Keratinocyte (primary cell): ENCODE measurements at regions not wholly inside any gene's neighbourhood (a gene's known extent, or its start where the extent isn't known, plus 50 kb on each side); places are given as distances from the start of the nearest gene placed in this dataset.

ENCODE experiments used
- DNase-seq: peaks from one replicate; pipeline ENCODE4 v3.0.0-alpha.2; 2011; ENCODE audit warnings: low read depth, missing footprints, low spot score
- FAIRE-seq: peaks from 2 replicates; lab custom pipeline; 2011; peaks lifted over from hg19 to GRCh38; lab: Jason Lieb, UNC
- H2AFZ ChIP-seq: 2 replicates; pipeline ENCODE4 v1.6.0; 2012; ENCODE audit warnings: low read length, control low read depth, inconsistent platforms; ENCODE audit not compliant: control insufficient read depth
- H3K27ac ChIP-seq: 2 replicates; pipeline ENCODE4 v1.5.1; 2011; ENCODE audit warnings: low read length; ENCODE audit not compliant: control insufficient read depth, insufficient read depth
- H3K27me3 ChIP-seq: 3 replicates; pipeline ENCODE4 v1.6.0; 2011; ENCODE audit warnings: low read length; ENCODE audit not compliant: control insufficient read depth, insufficient read depth; ENCODE audit errors: extremely low read depth
- H3K36me3 ChIP-seq, 2 experiments: 2 replicates in 1 of 2; 3 replicates in 1 of 2; pipeline ENCODE4 v1.5.1; 2011; ENCODE audit warnings: low read length in 2 of 2, mild to moderate bottlenecking in 1 of 2; ENCODE audit not compliant: control insufficient read depth in 2 of 2, insufficient read depth in 2 of 2; ENCODE audit errors: extremely low read depth in 1 of 2
- H3K4me1 ChIP-seq: 3 replicates; pipeline ENCODE4 v1.5.1; 2011; ENCODE audit warnings: low read length; ENCODE audit not compliant: control insufficient read depth, insufficient read depth; ENCODE audit errors: extremely low read depth
- H3K4me2 ChIP-seq: 3 replicates; pipeline ENCODE4 v1.6.0; 2011; ENCODE audit warnings: low read depth, low read length; ENCODE audit not compliant: control insufficient read depth, insufficient read depth; ENCODE audit errors: extremely low read depth
- H3K4me3 ChIP-seq, 3 experiments: fragments of 200-600 bp in 1 of 3; sonication (generic) in 1 of 3; 2 replicates in 2 of 3; 3 replicates in 1 of 3; pipeline ENCODE4 v1.5.1; 2011 to 2016; ENCODE audit warnings: low read length in 3 of 3, mild to moderate bottlenecking in 3 of 3, control low read depth in 2 of 3, inconsistent platforms in 1 of 3, low read depth in 1 of 3, mixed read lengths in 1 of 3, mixed run types in 1 of 3, moderate library complexity in 1 of 3; ENCODE audit not compliant: control insufficient read depth in 2 of 3, insufficient read depth in 2 of 3; ENCODE audit errors: extremely low read depth in 1 of 3
- H3K79me2 ChIP-seq: 2 replicates; pipeline ENCODE4 v1.6.0; 2012; ENCODE audit warnings: low read length; ENCODE audit not compliant: control insufficient read depth, insufficient read depth
- H3K9ac ChIP-seq: 3 replicates; pipeline ENCODE4 v1.6.0; 2011; ENCODE audit warnings: low read length; ENCODE audit not compliant: control insufficient read depth, insufficient read depth; ENCODE audit errors: extremely low read depth
- H3K9me1 ChIP-seq: 3 replicates; pipeline ENCODE4 v1.6.0; 2011; ENCODE audit warnings: low read length; ENCODE audit not compliant: control insufficient read depth, insufficient read depth; ENCODE audit errors: extremely low read depth
- H3K9me3 ChIP-seq: 2 replicates; pipeline ENCODE4 v1.5.1; 2012; ENCODE audit warnings: low read depth, low read length; ENCODE audit not compliant: control insufficient read depth
- H4K20me1 ChIP-seq: 3 replicates; pipeline ENCODE4 v1.6.0; 2011; ENCODE audit warnings: low read length; ENCODE audit not compliant: control insufficient read depth, insufficient read depth; ENCODE audit errors: extremely low read depth
- EZH2 ChIP-seq: IDR thresholded peaks from one replicate; pipeline ENCODE4 v1.6.1; 2012; ENCODE audit warnings: inconsistent platforms, mild to moderate bottlenecking, low read length, moderate library complexity
- dilution Hi-C: fragments of 300-500 bp; cut with MboI; formaldehyde crosslinking; loops from one replicate; pipeline ENCODE4 v1.7.0; 2020; ENCODE audit warnings: low sequenced_read_pairs; ENCODE audit not compliant: extremely low pct_ligation_motif_present
- TF ChIP-seq, protein P1 (sequence below), 3 experiments: IDR thresholded peaks in 1 of 3; conservative IDR thresholded peaks in 1 of 3; optimal IDR thresholded peaks in 1 of 3; 2 replicates in 2 of 3; 3 replicates in 1 of 3; pipeline versions ENCODE3 to v1.5.1; 2011; ENCODE audit warnings: low read length in 3 of 3, mild to moderate bottlenecking in 3 of 3, moderate library complexity in 2 of 3, control low read depth in 1 of 3, inconsistent platforms in 1 of 3; ENCODE audit not compliant: insufficient read depth in 2 of 3; ENCODE audit errors: extremely low read depth in 1 of 3

DNA sequence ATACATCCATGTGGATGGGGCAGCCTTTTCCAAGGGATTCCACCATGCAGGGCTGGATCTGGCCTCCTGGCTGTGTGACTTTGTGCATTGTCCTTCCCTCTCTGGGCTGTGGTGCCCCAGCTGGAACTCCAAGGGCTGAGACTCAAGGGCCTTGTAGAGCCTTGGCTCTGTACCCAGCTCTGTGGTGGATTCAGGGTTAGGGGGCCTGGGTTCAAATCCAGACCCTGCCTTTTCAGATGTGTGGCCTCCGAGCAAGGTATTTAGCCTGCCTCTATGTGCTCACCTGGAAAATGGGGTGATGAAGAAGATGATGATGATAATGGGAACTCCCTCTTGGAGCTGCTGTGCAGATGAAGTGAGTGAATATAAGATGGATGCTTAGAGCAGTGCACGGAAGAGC lies 161.9 kb downstream of the WNT7A start:
- no peak overlapping the region for H3K4me2 ChIP-seq
- dilution Hi-C loops: no loop called here
- no peak overlapping the region for H3K4me3 ChIP-seq
- no peak overlapping the region for H3K27ac ChIP-seq
- H3K4me1 ChIP-seq: no peaks in the 10 kb centered on the region
- no peak overlapping the region for H3K9ac ChIP-seq
- H3K27me3 ChIP-seq: no peaks in the 10 kb centered on the region
- FAIRE-seq: no peak
- no peak for DNase-seq
- H3K36me3 ChIP-seq: no peaks in the 10 kb centered on the region
- H2AFZ ChIP-seq: no peak overlapping the region
- H3K9me3 ChIP-seq: no peaks in the 10 kb centered on the region
- TF ChIP-seq EZH2: no peak
- TF ChIP-seq, protein P1, sequence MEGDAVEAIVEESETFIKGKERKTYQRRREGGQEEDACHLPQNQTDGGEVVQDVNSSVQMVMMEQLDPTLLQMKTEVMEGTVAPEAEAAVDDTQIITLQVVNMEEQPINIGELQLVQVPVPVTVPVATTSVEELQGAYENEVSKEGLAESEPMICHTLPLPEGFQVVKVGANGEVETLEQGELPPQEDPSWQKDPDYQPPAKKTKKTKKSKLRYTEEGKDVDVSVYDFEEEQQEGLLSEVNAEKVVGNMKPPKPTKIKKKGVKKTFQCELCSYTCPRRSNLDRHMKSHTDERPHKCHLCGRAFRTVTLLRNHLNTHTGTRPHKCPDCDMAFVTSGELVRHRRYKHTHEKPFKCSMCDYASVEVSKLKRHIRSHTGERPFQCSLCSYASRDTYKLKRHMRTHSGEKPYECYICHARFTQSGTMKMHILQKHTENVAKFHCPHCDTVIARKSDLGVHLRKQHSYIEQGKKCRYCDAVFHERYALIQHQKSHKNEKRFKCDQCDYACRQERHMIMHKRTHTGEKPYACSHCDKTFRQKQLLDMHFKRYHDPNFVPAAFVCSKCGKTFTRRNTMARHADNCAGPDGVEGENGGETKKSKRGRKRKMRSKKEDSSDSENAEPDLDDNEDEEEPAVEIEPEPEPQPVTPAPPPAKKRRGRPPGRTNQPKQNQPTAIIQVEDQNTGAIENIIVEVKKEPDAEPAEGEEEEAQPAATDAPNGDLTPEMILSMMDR (optimal IDR thresholded peaks at IDR 0.05 in 1 of 3, IDR thresholded peaks at IDR 0.05 in 1 of 3, conservative IDR thresholded peaks at IDR 0.05 in 1 of 3; ENCODE audit: extremely low read depth in 1 of 3, insufficient read depth in 2 of 3, low read length in 3 of 3): no peak
- H3K9me1 ChIP-seq: no peaks in the 10 kb centered on the region
- H4K20me1 ChIP-seq: no peaks in the 10 kb centered on the region
- H3K79me2 ChIP-seq: no peaks in the 10 kb centered on the region

DNA sequence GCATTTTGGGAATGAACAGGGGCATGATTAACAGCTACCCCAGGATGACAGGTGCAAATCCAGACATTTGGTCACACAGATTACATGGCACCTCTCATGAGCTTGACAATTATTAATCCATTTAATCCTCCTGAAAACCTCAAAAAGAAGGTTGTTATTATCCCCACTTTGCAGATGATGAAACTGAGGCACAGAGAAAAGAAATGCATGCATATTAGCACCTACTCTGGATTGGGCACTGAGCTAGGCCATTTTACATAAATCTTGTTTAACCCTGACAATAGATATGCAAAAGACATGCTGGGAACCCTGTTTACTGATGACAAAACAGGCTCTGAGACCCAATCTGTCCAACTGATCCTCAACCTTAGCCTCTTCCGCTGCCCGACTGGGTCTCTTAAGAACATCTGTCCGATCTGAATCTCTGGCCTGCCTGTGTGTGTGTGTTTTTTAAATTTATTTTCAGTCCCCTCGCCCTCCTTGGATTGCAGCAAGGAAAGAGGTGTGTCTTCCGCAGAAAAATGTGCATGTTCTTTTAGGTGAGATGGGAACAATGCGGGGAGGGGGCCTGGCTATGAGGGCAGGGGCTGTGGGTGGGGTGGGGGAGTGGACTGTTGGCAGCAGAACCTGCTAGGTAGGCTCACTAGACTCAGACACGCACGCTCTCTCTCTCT lies 162.5 kb downstream of the WNT7A start:
- dilution Hi-C loops: no loop called here
- H3K4me3 ChIP-seq: no peak overlapping the region
- no peaks in the 10 kb centered on the region for H3K9me3 ChIP-seq
- H2AFZ ChIP-seq: no peak overlapping the region
- H3K79me2 ChIP-seq: no peaks in the 10 kb centered on the region
- DNase-seq (no peak), FAIRE-seq (no peak)
- no peaks in the 10 kb centered on the region for H4K20me1 ChIP-seq
- no peak overlapping the region for H3K27ac ChIP-seq
- H3K9me1 ChIP-seq: no peaks in the 10 kb centered on the region
- H3K9ac ChIP-seq: no peak overlapping the region
- H3K36me3 ChIP-seq: no peaks in the 10 kb centered on the region
- H3K4me1 ChIP-seq: no peaks in the 10 kb centered on the region
- H3K27me3 ChIP-seq: no peaks in the 10 kb centered on the region
- no peak for TF ChIP-seq EZH2
- TF ChIP-seq, protein P1 (optimal IDR thresholded peaks at IDR 0.05 in 1 of 3, IDR thresholded peaks at IDR 0.05 in 1 of 3, conservative IDR thresholded peaks at IDR 0.05 in 1 of 3; ENCODE audit: extremely low read depth in 1 of 3, insufficient read depth in 2 of 3, low read length in 3 of 3): no peak
- H3K4me2 ChIP-seq: no peak overlapping the region
